ENCODE measurements at regions not wholly inside any gene's neighbourhood (a gene's known extent, or its start where the extent isn't known, plus 50 kb on each side); places are given as distances from the start of the nearest gene placed in this dataset.

DNA sequence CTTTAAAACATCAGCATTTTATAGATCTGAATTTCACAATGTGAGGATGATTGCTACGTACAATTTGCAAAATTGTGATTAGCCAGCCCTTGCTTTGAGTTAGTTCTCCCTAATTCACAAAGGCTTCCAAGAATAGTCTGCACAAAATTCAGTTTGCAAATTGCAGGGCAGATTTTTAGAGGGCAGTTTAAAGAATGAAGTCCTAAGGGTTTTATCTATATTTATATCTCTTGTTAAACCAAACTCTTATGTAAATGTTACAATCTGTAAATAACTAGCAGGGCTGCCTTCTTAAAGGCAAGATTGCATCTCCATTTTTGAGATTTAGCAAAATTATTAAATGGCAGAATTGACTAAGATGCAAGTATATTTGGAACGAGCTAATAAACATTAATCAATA, 52.8 kb upstream of the ZNF536 start:
- Histone ChIP-seq H3K27ac (ENCODE audit: low read depth, low read length) (no peak overlapping the region), H3K36me3 (ENCODE audit: insufficient read depth, low read length) (no peaks in the 10 kb centered on the region), H3K79me2 (ENCODE audit: insufficient read depth, low read length) (no peaks in the 10 kb centered on the region), H3K9ac (ENCODE audit: low read length) (no peak overlapping the region), H4K20me1 (ENCODE audit: insufficient read depth, low read length) (no peaks in the 10 kb centered on the region), H2AFZ (ENCODE audit: low read depth, low read length) (no peak overlapping the region), H3K9me3 (ENCODE audit: insufficient read depth, low read depth, low read length) (peaks cover 5% of the 10 kb centered on the region), H3K4me2 (ENCODE audit: low read length) (no peak overlapping the region), H3K4me3 (ENCODE audit: insufficient read depth, low read depth, low read length) (no peak overlapping the region), H3K4me1 (ENCODE audit: insufficient read depth, low read length) (no peaks in the 10 kb centered on the region), H3K27me3 (ENCODE audit: insufficient read depth, low read length) (no peaks in the 10 kb centered on the region)
- Mint-ChIP-seq H3K4me1 (ENCODE audit: low read depth, unreplicated experiment) (no peaks in the 10 kb centered on the region), H3K36me3 (ENCODE audit: low read depth, unreplicated experiment) (no peaks in the 10 kb centered on the region), H3K27me3 (ENCODE audit: low read depth, unreplicated experiment) (peaks cover 11% of the 10 kb centered on the region), H3K27ac (ENCODE audit: unreplicated experiment) (no peak overlapping the region), H3K4me3 (ENCODE audit: unreplicated experiment) (no peak overlapping the region), H3K9me3 (ENCODE audit: unreplicated experiment) (no peaks in the 10 kb centered on the region)
- no peak for FAIRE-seq
- no peak for DNase-seq (ENCODE audit: low read depth)
- TF ChIP-seq EZH2 (IDR thresholded peaks at IDR 0.05; ENCODE audit: insufficient read depth, low read length) (no peak), CTCF (IDR thresholded peaks at IDR 0.05; ENCODE audit: insufficient read depth, low read depth, low read length) (no peak)

DNA sequence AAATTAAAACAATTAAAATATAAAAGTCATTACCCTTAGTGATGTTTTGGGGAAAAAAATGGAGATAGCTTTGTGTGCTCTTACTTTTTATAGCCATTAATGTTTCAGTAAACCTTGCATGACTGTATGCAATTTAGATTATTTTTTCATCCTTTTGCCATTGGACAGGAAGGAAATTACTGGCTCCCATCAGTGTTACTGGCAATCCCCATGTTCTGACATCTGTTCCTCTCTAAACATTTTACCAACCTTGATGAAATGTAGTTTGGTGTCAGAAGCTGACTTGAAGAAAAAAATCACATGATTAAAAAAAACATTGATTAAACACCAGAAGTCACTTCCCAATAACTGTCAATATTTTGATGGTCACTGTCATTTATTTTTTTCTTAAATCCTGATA, 52.3 kb upstream of the ZNF536 start:
- no peaks in the 10 kb centered on the region for H3K36me3 Mint-ChIP-seq (ENCODE audit: low read depth, unreplicated experiment)
- Histone ChIP-seq H4K20me1 (ENCODE audit: insufficient read depth, low read length) (no peaks in the 10 kb centered on the region), H3K4me3 (ENCODE audit: insufficient read depth, low read depth, low read length) (no peak overlapping the region), H3K4me2 (ENCODE audit: low read length) (no peak overlapping the region), H2AFZ (ENCODE audit: low read depth, low read length) (no peak overlapping the region), H3K27me3 (ENCODE audit: insufficient read depth, low read length) (no peaks in the 10 kb centered on the region), H3K9me3 (ENCODE audit: insufficient read depth, low read depth, low read length) (peaks cover 5% of the 10 kb centered on the region), H3K9ac (ENCODE audit: low read length) (no peak overlapping the region), H3K4me1 (ENCODE audit: insufficient read depth, low read length) (no peaks in the 10 kb centered on the region), H3K79me2 (ENCODE audit: insufficient read depth, low read length) (no peaks in the 10 kb centered on the region), H3K27ac (ENCODE audit: low read depth, low read length) (no peak overlapping the region), H3K36me3 (ENCODE audit: insufficient read depth, low read length) (no peaks in the 10 kb centered on the region)
- no peak overlapping the region for H3K4me3 Mint-ChIP-seq (ENCODE audit: unreplicated experiment)
- FAIRE-seq (no peak), DNase-seq (ENCODE audit: low read depth) (no peak)
- H3K27ac Mint-ChIP-seq (ENCODE audit: unreplicated experiment): no peak overlapping the region
- no peaks in the 10 kb centered on the region for H3K9me3 Mint-ChIP-seq (ENCODE audit: unreplicated experiment)
- H3K27me3 Mint-ChIP-seq (ENCODE audit: low read depth, unreplicated experiment): peaks cover 11% of the 10 kb centered on the region
- no peaks in the 10 kb centered on the region for H3K4me1 Mint-ChIP-seq (ENCODE audit: low read depth, unreplicated experiment)
- TF ChIP-seq EZH2 (IDR thresholded peaks at IDR 0.05; ENCODE audit: insufficient read depth, low read length) (no peak), CTCF (IDR thresholded peaks at IDR 0.05; ENCODE audit: insufficient read depth, low read depth, low read length) (no peak)

- H2AFZ ChIP-seq (ENCODE audit: low read depth, low read length): no peak overlapping the region
- H3K36me3 Mint-ChIP-seq (ENCODE audit: low read depth, unreplicated experiment): no peaks in the 10 kb centered on the region
- H3K27me3 Mint-ChIP-seq (ENCODE audit: low read depth, unreplicated experiment): peaks cover 13% of the 10 kb centered on the region
- no peaks in the 10 kb centered on the region for H3K4me1 ChIP-seq (ENCODE audit: insufficient read depth, low read length)
- H3K27ac Mint-ChIP-seq (ENCODE audit: unreplicated experiment): no peak overlapping the region
- FAIRE-seq (no peak), DNase-seq (ENCODE audit: low read depth) (no peak)
- no peak overlapping the region for H3K27ac ChIP-seq (ENCODE audit: low read depth, low read length)
- no peaks in the 10 kb centered on the region for H3K79me2 ChIP-seq (ENCODE audit: insufficient read depth, low read length)
- H3K36me3 ChIP-seq (ENCODE audit: insufficient read depth, low read length): no peaks in the 10 kb centered on the region
- H3K4me1 Mint-ChIP-seq (ENCODE audit: low read depth, unreplicated experiment): no peaks in the 10 kb centered on the region
- no peak overlapping the region for H3K4me2 ChIP-seq (ENCODE audit: low read length)
- no peak overlapping the region for H3K4me3 Mint-ChIP-seq (ENCODE audit: unreplicated experiment)
- peaks cover 5% of the 10 kb centered on the region for H3K9me3 ChIP-seq (ENCODE audit: insufficient read depth, low read depth, low read length)
- H4K20me1 ChIP-seq (ENCODE audit: insufficient read depth, low read length): no peaks in the 10 kb centered on the region
- H3K9me3 Mint-ChIP-seq (ENCODE audit: unreplicated experiment): no peaks in the 10 kb centered on the region
- H3K27me3 ChIP-seq (ENCODE audit: insufficient read depth, low read length): no peaks in the 10 kb centered on the region
- H3K9ac ChIP-seq (ENCODE audit: low read length): no peak overlapping the region
- no peak overlapping the region for H3K4me3 ChIP-seq (ENCODE audit: insufficient read depth, low read depth, low read length)
- TF ChIP-seq EZH2 (IDR thresholded peaks at IDR 0.05; ENCODE audit: insufficient read depth, low read length) (no peak), CTCF (IDR thresholded peaks at IDR 0.05; ENCODE audit: insufficient read depth, low read depth, low read length) (no peak)
Observed at GRCh38 chr19:30320466-30320865, 51.7 kb upstream of the ZNF536 start.
